Endothelial cell of umbilical vein (primary cell): ENCODE measurements at regions not wholly inside any gene's neighbourhood (a gene's known extent, or its start where the extent isn't known, plus 50 kb on each side); places are given as distances from the start of the nearest gene placed in this dataset.

ENCODE experiments used
- BruUV-seq: library from RNA; stranded (reverse); fragments of 400-500 nt; replicated peaks from 2 replicates; lab custom pipeline; 2021; lab: Mats Ljungman, UMichigan
- CTCF ChIA-PET: fragments of 300-600, 350-600 bp; sonication (Branson Sonifier 250); formaldehyde crosslinking; loops from one replicate; lab custom pipeline; 2021; ENCODE audit warnings: antibody characterized with exemption, inconsistent platforms; lab: Charles Lee
- POLR2A ChIA-PET: fragments of 300-600, 350-600 bp; sonication (Branson Sonifier 250); formaldehyde crosslinking; loops from one replicate; lab custom pipeline; 2021; ENCODE audit warnings: antibody characterized with exemption, inconsistent platforms; lab: Charles Lee
- DNase-seq: peaks from one replicate; pipeline ENCODE4 v3.0.0-alpha.2; 2011; ENCODE audit warnings: low read depth, low spot score
- FAIRE-seq: peaks from 2 replicates; lab custom pipeline; 2011; peaks lifted over from hg19 to GRCh38; lab: Jason Lieb, UNC
- H2AFZ ChIP-seq: 2 replicates; pipeline ENCODE4 v1.6.0; 2012; ENCODE audit warnings: low read depth, low read length, control low read depth, inconsistent platforms
- H3K27ac ChIP-seq: 2 replicates; pipeline ENCODE4 v1.5.1; 2011; ENCODE audit warnings: low read depth, mild to moderate bottlenecking, control low read depth, low read length, moderate library complexity; ENCODE audit not compliant: insufficient read depth
- H3K27me3 ChIP-seq, 2 experiments: 2 replicates each; pipeline versions ENCODE4 v1.6.0 to v1.6.1; 2011; ENCODE audit warnings: low read length in 2 of 2, mixed read lengths in 1 of 2; ENCODE audit not compliant: control insufficient read depth in 2 of 2, insufficient read depth in 2 of 2
- H3K36me3 ChIP-seq, 2 experiments: 2 replicates in 1 of 2; 3 replicates in 1 of 2; pipeline ENCODE4 v1.5.1; 2011; ENCODE audit warnings: low read length in 2 of 2, mild to moderate bottlenecking in 1 of 2, moderate library complexity in 1 of 2; ENCODE audit not compliant: control insufficient read depth in 2 of 2, insufficient read depth in 2 of 2; ENCODE audit errors: extremely low read depth in 1 of 2
- H3K4me1 ChIP-seq: 3 replicates; pipeline ENCODE4 v1.5.1; 2011; ENCODE audit warnings: mild to moderate bottlenecking, low read length; ENCODE audit not compliant: control insufficient read depth, insufficient read depth; ENCODE audit errors: extremely low read depth
- H3K4me2 ChIP-seq: 2 replicates; pipeline ENCODE4 v1.6.1; 2011; ENCODE audit warnings: low read length, control low read depth, mixed read lengths; ENCODE audit not compliant: insufficient read depth
- H3K4me3 ChIP-seq, 3 experiments: fragments of 200-600 bp in 1 of 3; sonication (generic), shearing (Covaris generic) in 1 of 3; replicated peaks in 1 of 3; 2 replicates each; pipeline ENCODE4 v1.5.1; 2011 to 2016; ENCODE audit warnings: control low read depth in 3 of 3, low read length in 3 of 3, mild to moderate bottlenecking in 2 of 3, inconsistent platforms in 1 of 3, low read depth in 1 of 3, moderate library complexity in 1 of 3; ENCODE audit not compliant: insufficient read depth in 1 of 3
- H3K79me2 ChIP-seq: 2 replicates; pipeline ENCODE4 v1.6.0; 2012; ENCODE audit warnings: low read length, inconsistent platforms; ENCODE audit not compliant: control insufficient read depth, insufficient read depth
- H3K9ac ChIP-seq: replicated peaks from 2 replicates; pipeline ENCODE3; 2011; ENCODE audit warnings: low read length, control low read depth; ENCODE audit not compliant: insufficient read depth; ENCODE audit errors: extremely low read depth
- H3K9me1 ChIP-seq: replicated peaks from 3 replicates; pipeline ENCODE4 v1.6.0; 2011; ENCODE audit warnings: mild to moderate bottlenecking, low read length; ENCODE audit not compliant: control insufficient read depth, insufficient read depth; ENCODE audit errors: extremely low read depth
- H3K9me3 ChIP-seq: replicated peaks from 2 replicates; pipeline ENCODE4 v1.5.1; 2012; ENCODE audit warnings: low read length, inconsistent platforms; ENCODE audit not compliant: control insufficient read depth, insufficient read depth
- H4K20me1 ChIP-seq: replicated peaks from 2 replicates; pipeline ENCODE3; 2011; ENCODE audit warnings: mild to moderate bottlenecking, low read length; ENCODE audit not compliant: control insufficient read depth, insufficient read depth; ENCODE audit errors: extremely low read depth
- FOS ChIP-seq: IDR thresholded peaks from 2 replicates; pipeline ENCODE4 v1.6.1; 2011; ENCODE audit warnings: mild to moderate bottlenecking, low read length, moderate library complexity, borderline replicate concordance; ENCODE audit not compliant: insufficient read depth
- GATA2 ChIP-seq: IDR thresholded peaks from 2 replicates; pipeline ENCODE4 v1.7.0; 2011; ENCODE audit warnings: low read depth, mild to moderate bottlenecking, moderate library complexity, mixed read lengths, low read length; ENCODE audit not compliant: insufficient read length, insufficient read depth
- JUN ChIP-seq: IDR thresholded peaks from 2 replicates; pipeline ENCODE4 v1.6.1; 2011; ENCODE audit warnings: borderline replicate concordance, low read depth; ENCODE audit not compliant: insufficient read length, insufficient read depth
- MYC ChIP-seq: IDR thresholded peaks from one replicate; pipeline ENCODE4 v1.6.1; 2011; ENCODE audit warnings: mild to moderate bottlenecking, low read depth, low read length
- POLR2A ChIP-seq: IDR thresholded peaks from 2 replicates; pipeline ENCODE4 v1.6.1; 2012; ENCODE audit warnings: low read depth, mild to moderate bottlenecking, control low read depth, low read length
- POLR2AphosphoS5 ChIP-seq: IDR thresholded peaks from 2 replicates; pipeline ENCODE4 v1.6.1; 2012; ENCODE audit warnings: low read depth, mild to moderate bottlenecking, control low read depth, low read length, moderate library complexity; ENCODE audit not compliant: insufficient read depth
- dilution Hi-C: fragments of 300-500 bp; cut with MboI; formaldehyde crosslinking; loops from one replicate; pipeline ENCODE4 v1.15.0; 2019; ENCODE audit warnings: low sequenced_read_pairs; ENCODE audit not compliant: extremely low pct_ligation_motif_present
- intact Hi-C: fragments of 100-400 bp; cut with micrococcal nuclease; formaldehyde crosslinking; loops from one replicate; pipeline ENCODE4 v1.10.0; 2022
- TF ChIP-seq, protein P1 (sequence below), 2 donors: IDR thresholded peaks; 1 replicate in 1 of 2; 2 replicates in 1 of 2; pipeline ENCODE4 v1.5.1; 2011; ENCODE audit warnings: low read length in 2 of 2, mild to moderate bottlenecking in 2 of 2, moderate library complexity in 2 of 2, control low read depth in 1 of 2, inconsistent platforms in 1 of 2, low read depth in 1 of 2; ENCODE audit not compliant: insufficient read depth in 1 of 2; ENCODE audit errors: extremely low read depth in 1 of 2
- TF ChIP-seq, protein P2 (sequence below): IDR thresholded peaks from 2 replicates; pipeline ENCODE4 v1.6.1; 2011; ENCODE audit not compliant: insufficient read depth, insufficient read length

GRCh38 chr6:2534406-2535042 is 216.2 kb downstream of the MYLK4 start:
- H3K27me3 ChIP-seq = no peaks in the 10 kb centered on the region
- dilution Hi-C loops (no loop called here), intact Hi-C loops (no loop called here)
- TF ChIP-seq POLR2AphosphoS5 = peak; percentile 24
- no peak for TF ChIP-seq POLR2A
- no peak for TF ChIP-seq MYC
- peak; percentile 79 for TF ChIP-seq FOS
- CTCF ChIA-PET = interaction anchor here (0.7 kb wide), 1 partner anchor 9 kb away, joined by 3 read pairs; no protein-coding TSS in a partner anchor
- no TSS peak for BruUV-seq
- H3K27ac ChIP-seq = no peak overlapping the region
- DNase-seq = peak; percentile 38
- H2AFZ ChIP-seq = peak overlapping the region; percentile 65
- POLR2A ChIA-PET = no interaction called here
- H3K4me2 ChIP-seq = peak overlapping the region; percentile 32
- H3K9me3 ChIP-seq = no peaks in the 10 kb centered on the region
- H3K36me3 ChIP-seq = no peaks in the 10 kb centered on the region
- H3K79me2 ChIP-seq = no peaks in the 10 kb centered on the region
- FAIRE-seq = peak; percentile 97
- no peaks in the 10 kb centered on the region for H3K9me1 ChIP-seq
- H3K4me1 ChIP-seq = peaks cover 16% of the 10 kb centered on the region
- H4K20me1 ChIP-seq = no peaks in the 10 kb centered on the region
- H3K4me3 ChIP-seq = peak overlapping the region in 1 of 3 experiments; percentile 1
- no peak overlapping the region for H3K9ac ChIP-seq

- Histone ChIP-seq H3K27ac (no peak overlapping the region), H4K20me1 (no peaks in the 10 kb centered on the region), H2AFZ (no peak overlapping the region), H3K27me3 (no peaks in the 10 kb centered on the region), H3K36me3 (no peaks in the 10 kb centered on the region), H3K9me3 (no peaks in the 10 kb centered on the region), H3K4me2 (no peak overlapping the region), H3K4me3 (no peak overlapping the region), H3K79me2 (no peaks in the 10 kb centered on the region), H3K4me1 (peaks cover 16% of the 10 kb centered on the region), H3K9me1 (no peaks in the 10 kb centered on the region), H3K9ac (no peak overlapping the region)
- ChIA-PET CTCF (no interaction called here), POLR2A (no interaction called here)
- no TSS peak for BruUV-seq
- TF ChIP-seq, protein P1, sequence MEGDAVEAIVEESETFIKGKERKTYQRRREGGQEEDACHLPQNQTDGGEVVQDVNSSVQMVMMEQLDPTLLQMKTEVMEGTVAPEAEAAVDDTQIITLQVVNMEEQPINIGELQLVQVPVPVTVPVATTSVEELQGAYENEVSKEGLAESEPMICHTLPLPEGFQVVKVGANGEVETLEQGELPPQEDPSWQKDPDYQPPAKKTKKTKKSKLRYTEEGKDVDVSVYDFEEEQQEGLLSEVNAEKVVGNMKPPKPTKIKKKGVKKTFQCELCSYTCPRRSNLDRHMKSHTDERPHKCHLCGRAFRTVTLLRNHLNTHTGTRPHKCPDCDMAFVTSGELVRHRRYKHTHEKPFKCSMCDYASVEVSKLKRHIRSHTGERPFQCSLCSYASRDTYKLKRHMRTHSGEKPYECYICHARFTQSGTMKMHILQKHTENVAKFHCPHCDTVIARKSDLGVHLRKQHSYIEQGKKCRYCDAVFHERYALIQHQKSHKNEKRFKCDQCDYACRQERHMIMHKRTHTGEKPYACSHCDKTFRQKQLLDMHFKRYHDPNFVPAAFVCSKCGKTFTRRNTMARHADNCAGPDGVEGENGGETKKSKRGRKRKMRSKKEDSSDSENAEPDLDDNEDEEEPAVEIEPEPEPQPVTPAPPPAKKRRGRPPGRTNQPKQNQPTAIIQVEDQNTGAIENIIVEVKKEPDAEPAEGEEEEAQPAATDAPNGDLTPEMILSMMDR (IDR thresholded peaks at IDR 0.05; ENCODE audit: extremely low read depth in 1 of 2, insufficient read depth in 1 of 2, low read depth in 1 of 2, low read length in 2 of 2) = no peak
- no peak for TF ChIP-seq POLR2A
- TF ChIP-seq GATA2 = no peak
- TF ChIP-seq POLR2AphosphoS5 = no peak
- no peak for TF ChIP-seq FOS
- TF ChIP-seq, protein P2, sequence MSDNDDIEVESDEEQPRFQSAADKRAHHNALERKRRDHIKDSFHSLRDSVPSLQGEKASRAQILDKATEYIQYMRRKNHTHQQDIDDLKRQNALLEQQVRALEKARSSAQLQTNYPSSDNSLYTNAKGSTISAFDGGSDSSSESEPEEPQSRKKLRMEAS = no peak
- no peak for TF ChIP-seq JUN
- dilution Hi-C loops (no loop called here), intact Hi-C loops (no loop called here)
- DNase-seq (no peak), FAIRE-seq (no peak)
Measured at GRCh38 chr6:2531426-2532215, 219.1 kb downstream of the MYLK4 start.
